ENCODE measurements at regions not wholly inside any gene's neighbourhood (a gene's known extent, or its start where the extent isn't known, plus 50 kb on each side); places are given as distances from the start of the nearest gene placed in this dataset.

- Histone ChIP-seq H3K4me3 (ENCODE audit: low read length) (no peak overlapping the region), H3K23ac (ENCODE audit: low read length) (no peak overlapping the region), H3K79me1 (ENCODE audit: low read length) (no peaks in the 10 kb centered on the region), H4K8ac (ENCODE audit: low read depth, low read length) (no peak overlapping the region), H2BK120ac (ENCODE audit: low read depth, low read length) (no peak overlapping the region), H3K56ac (ENCODE audit: low read length) (no peak overlapping the region), H3K27me3 (ENCODE audit: insufficient read depth, low read length, poor library complexity) (no peaks in the 10 kb centered on the region), H3K4me1 (ENCODE audit: control insufficient read depth, low read depth, low read length) (no peaks in the 10 kb centered on the region), H3K4ac (ENCODE audit: low read depth, low read length) (no peak overlapping the region), H4K5ac (ENCODE audit: low read length) (no peak overlapping the region), H2BK15ac (replicated peaks; ENCODE audit: low read depth) (no peak overlapping the region), H3K9ac (ENCODE audit: low read length) (no peak overlapping the region), H2AK5ac (ENCODE audit: low read length) (no peak overlapping the region), H3K4me2 (ENCODE audit: low read length) (no peak overlapping the region), H3K36me3 (ENCODE audit: control insufficient read depth, insufficient read depth, low read length) (no peaks in the 10 kb centered on the region), H3K18ac (ENCODE audit: low read length) (no peak overlapping the region), H2BK5ac (ENCODE audit: low read length) (no peak overlapping the region), H3K27ac (ENCODE audit: low read depth, low read length) (no peak overlapping the region), H3K79me2 (ENCODE audit: control insufficient read depth, insufficient read depth, low read length) (no peaks in the 10 kb centered on the region)
- no CpG with 5 or more reads among the region's 2 CpGs for WGBS (ENCODE audit: extremely low coverage, insufficient coverage, low lambda C conversion rate)
- no peak for DNase-seq
These were observed 360.9 kb upstream of the CT83 start for GRCh38 chrX:116823677-116824076.

GRCh38 chrX:116806288-116806802, 343.6 kb upstream of the CT83 start:
- no peaks in the 10 kb centered on the region for H3K4me1 ChIP-seq (ENCODE audit: control insufficient read depth, low read depth, low read length)
- H3K9ac ChIP-seq (ENCODE audit: low read length): no peak overlapping the region
- no peak overlapping the region for H4K8ac ChIP-seq (ENCODE audit: low read depth, low read length)
- no peak overlapping the region for H3K4ac ChIP-seq (ENCODE audit: low read depth, low read length)
- peak; percentile 47 for DNase-seq
- H2AK5ac ChIP-seq (ENCODE audit: low read length): no peak overlapping the region
- no peak overlapping the region for H3K4me3 ChIP-seq (ENCODE audit: low read length)
- no peaks in the 10 kb centered on the region for H3K27me3 ChIP-seq (ENCODE audit: insufficient read depth, low read length, poor library complexity)
- no peaks in the 10 kb centered on the region for H3K36me3 ChIP-seq (ENCODE audit: control insufficient read depth, insufficient read depth, low read length)
- H3K79me2 ChIP-seq (ENCODE audit: control insufficient read depth, insufficient read depth, low read length): no peaks in the 10 kb centered on the region
- H3K4me2 ChIP-seq (ENCODE audit: low read length): no peak overlapping the region
- no peak overlapping the region for H2BK120ac ChIP-seq (ENCODE audit: low read depth, low read length)
- H2BK5ac ChIP-seq (ENCODE audit: low read length): no peak overlapping the region
- no peak overlapping the region for H4K5ac ChIP-seq (ENCODE audit: low read length)
- no CpG with 5 or more reads among the region's 1 CpG for WGBS (ENCODE audit: extremely low coverage, insufficient coverage, low lambda C conversion rate)
- H2BK15ac ChIP-seq (replicated peaks; ENCODE audit: low read depth): no peak overlapping the region
- no peak overlapping the region for H3K23ac ChIP-seq (ENCODE audit: low read length)
- H3K56ac ChIP-seq (ENCODE audit: low read length): no peak overlapping the region
- H3K27ac ChIP-seq (ENCODE audit: low read depth, low read length): no peak overlapping the region
- H3K18ac ChIP-seq (ENCODE audit: low read length): no peak overlapping the region
- H3K79me1 ChIP-seq (ENCODE audit: low read length): no peaks in the 10 kb centered on the region

GRCh38 chrX:116801943-116802342, 339.2 kb upstream of the CT83 start:
- no peak for DNase-seq
- Histone ChIP-seq H3K4me3 (ENCODE audit: low read length) (no peak overlapping the region), H3K79me1 (ENCODE audit: low read length) (no peaks in the 10 kb centered on the region), H3K4me2 (ENCODE audit: low read length) (no peak overlapping the region), H4K5ac (ENCODE audit: low read length) (no peak overlapping the region), H3K56ac (ENCODE audit: low read length) (no peak overlapping the region), H3K23ac (ENCODE audit: low read length) (no peak overlapping the region), H2BK15ac (replicated peaks; ENCODE audit: low read depth) (no peak overlapping the region), H3K27ac (ENCODE audit: low read depth, low read length) (no peak overlapping the region), H2BK120ac (ENCODE audit: low read depth, low read length) (no peak overlapping the region), H3K4me1 (ENCODE audit: control insufficient read depth, low read depth, low read length) (no peaks in the 10 kb centered on the region), H3K18ac (ENCODE audit: low read length) (no peak overlapping the region), H3K9ac (ENCODE audit: low read length) (no peak overlapping the region), H3K36me3 (ENCODE audit: control insufficient read depth, insufficient read depth, low read length) (no peaks in the 10 kb centered on the region), H3K27me3 (ENCODE audit: insufficient read depth, low read length, poor library complexity) (no peaks in the 10 kb centered on the region), H2AK5ac (ENCODE audit: low read length) (no peak overlapping the region), H3K79me2 (ENCODE audit: control insufficient read depth, insufficient read depth, low read length) (no peaks in the 10 kb centered on the region), H4K8ac (ENCODE audit: low read depth, low read length) (no peak overlapping the region), H3K4ac (ENCODE audit: low read depth, low read length) (no peak overlapping the region), H2BK5ac (ENCODE audit: low read length) (no peak overlapping the region)

- H3K79me2 ChIP-seq (ENCODE audit: control insufficient read depth, insufficient read depth, low read length): no peaks in the 10 kb centered on the region
- H3K79me1 ChIP-seq (ENCODE audit: low read length): no peaks in the 10 kb centered on the region
- no peak overlapping the region for H3K9ac ChIP-seq (ENCODE audit: low read length)
- H4K5ac ChIP-seq (ENCODE audit: low read length): no peak overlapping the region
- H2BK5ac ChIP-seq (ENCODE audit: low read length): no peak overlapping the region
- no peak overlapping the region for H2BK15ac ChIP-seq (replicated peaks; ENCODE audit: low read depth)
- no peaks in the 10 kb centered on the region for H3K36me3 ChIP-seq (ENCODE audit: control insufficient read depth, insufficient read depth, low read length)
- H3K4ac ChIP-seq (ENCODE audit: low read depth, low read length): no peak overlapping the region
- no peak overlapping the region for H3K4me3 ChIP-seq (ENCODE audit: low read length)
- no CpG with 5 or more reads among the region's 4 CpGs for WGBS (ENCODE audit: extremely low coverage, insufficient coverage, low lambda C conversion rate)
- H3K4me2 ChIP-seq (ENCODE audit: low read length): no peak overlapping the region
- no peaks in the 10 kb centered on the region for H3K27me3 ChIP-seq (ENCODE audit: insufficient read depth, low read length, poor library complexity)
- H2AK5ac ChIP-seq (ENCODE audit: low read length): no peak overlapping the region
- no peak for DNase-seq
- no peaks in the 10 kb centered on the region for H3K4me1 ChIP-seq (ENCODE audit: control insufficient read depth, low read depth, low read length)
- H3K56ac ChIP-seq (ENCODE audit: low read length): no peak overlapping the region
- H3K27ac ChIP-seq (ENCODE audit: low read depth, low read length): no peak overlapping the region
- H3K18ac ChIP-seq (ENCODE audit: low read length): no peak overlapping the region
- H3K23ac ChIP-seq (ENCODE audit: low read length): no peak overlapping the region
- H2BK120ac ChIP-seq (ENCODE audit: low read depth, low read length): no peak overlapping the region
- no peak overlapping the region for H4K8ac ChIP-seq (ENCODE audit: low read depth, low read length)
These were observed 319.1 kb upstream of the CT83 start for GRCh38 chrX:116781926-116782325.

GRCh38 chrX:116757491-116757890, 294.7 kb upstream of the CT83 start:
- Histone ChIP-seq H4K5ac (ENCODE audit: low read length) (no peak overlapping the region), H3K4me1 (ENCODE audit: control insufficient read depth, low read depth, low read length) (no peaks in the 10 kb centered on the region)

GRCh38 chrX:116756958-116757357, 294.2 kb upstream of the CT83 start:
- Histone ChIP-seq H3K4ac (ENCODE audit: low read depth, low read length) (no peak overlapping the region), H4K5ac (ENCODE audit: low read length) (no peak overlapping the region), H3K4me2 (ENCODE audit: low read length) (no peak overlapping the region), H3K79me2 (ENCODE audit: control insufficient read depth, insufficient read depth, low read length) (no peaks in the 10 kb centered on the region), H3K9ac (ENCODE audit: low read length) (no peak overlapping the region), H3K79me1 (ENCODE audit: low read length) (no peaks in the 10 kb centered on the region), H3K27ac (ENCODE audit: low read depth, low read length) (no peak overlapping the region), H3K4me3 (ENCODE audit: low read length) (no peak overlapping the region), H3K27me3 (ENCODE audit: insufficient read depth, low read length, poor library complexity) (no peaks in the 10 kb centered on the region), H2BK120ac (ENCODE audit: low read depth, low read length) (no peak overlapping the region), H3K36me3 (ENCODE audit: control insufficient read depth, insufficient read depth, low read length) (no peaks in the 10 kb centered on the region), H2BK5ac (ENCODE audit: low read length) (no peak overlapping the region), H3K18ac (ENCODE audit: low read length) (no peak overlapping the region), H2BK15ac (replicated peaks; ENCODE audit: low read depth) (no peak overlapping the region), H2AK5ac (ENCODE audit: low read length) (no peak overlapping the region), H4K8ac (ENCODE audit: low read depth, low read length) (no peak overlapping the region), H3K23ac (ENCODE audit: low read length) (no peak overlapping the region), H3K56ac (ENCODE audit: low read length) (no peak overlapping the region), H3K4me1 (ENCODE audit: control insufficient read depth, low read depth, low read length) (no peaks in the 10 kb centered on the region)
- no CpG with 5 or more reads among the region's 1 CpG for WGBS (ENCODE audit: extremely low coverage, insufficient coverage, low lambda C conversion rate)
- DNase-seq: no peak

More at GRCh38 chrX:116757491-116757890, 294.7 kb upstream of the CT83 start:
- H3K18ac ChIP-seq (ENCODE audit: low read length): no peak overlapping the region
- H2BK5ac ChIP-seq (ENCODE audit: low read length): no peak overlapping the region
- DNase-seq: no peak
- no peaks in the 10 kb centered on the region for H3K79me1 ChIP-seq (ENCODE audit: low read length)
- H2AK5ac ChIP-seq (ENCODE audit: low read length): no peak overlapping the region
- no peak overlapping the region for H3K23ac ChIP-seq (ENCODE audit: low read length)
- no peak overlapping the region for H4K8ac ChIP-seq (ENCODE audit: low read depth, low read length)
- H3K4me3 ChIP-seq (ENCODE audit: low read length): no peak overlapping the region
- H2BK120ac ChIP-seq (ENCODE audit: low read depth, low read length): no peak overlapping the region
- H3K79me2 ChIP-seq (ENCODE audit: control insufficient read depth, insufficient read depth, low read length): no peaks in the 10 kb centered on the region
- no peak overlapping the region for H3K27ac ChIP-seq (ENCODE audit: low read depth, low read length)
- no peak overlapping the region for H3K4me2 ChIP-seq (ENCODE audit: low read length)
- H3K4ac ChIP-seq (ENCODE audit: low read depth, low read length): no peak overlapping the region
- no peaks in the 10 kb centered on the region for H3K36me3 ChIP-seq (ENCODE audit: control insufficient read depth, insufficient read depth, low read length)
- no peak overlapping the region for H3K56ac ChIP-seq (ENCODE audit: low read length)
- H3K9ac ChIP-seq (ENCODE audit: low read length): no peak overlapping the region
- no peaks in the 10 kb centered on the region for H3K27me3 ChIP-seq (ENCODE audit: insufficient read depth, low read length, poor library complexity)
- no peak overlapping the region for H2BK15ac ChIP-seq (replicated peaks; ENCODE audit: low read depth)

All from mesendoderm (in vitro differentiated cells).